H1 (cell line): ENCODE measurements at regions not wholly inside any gene's neighbourhood (a gene's known extent, or its start where the extent isn't known, plus 50 kb on each side); places are given as distances from the start of the nearest gene placed in this dataset.

Experiments used
- BCL11A ChIP-seq, 2 experiments: IDR thresholded peaks; one replicate each; pipeline ENCODE4 v1.6.1; 2011; ENCODE audit warnings: low read depth in 2 of 2, low read length in 2 of 2, mild to moderate bottlenecking in 2 of 2
- CHD7 ChIP-seq: fragments of 300-600 bp; sonication (generic); IDR thresholded peaks from 2 replicates; pipeline ENCODE4 v1.7.1; 2012; ENCODE audit warnings: low read length, moderate library complexity, mild to moderate bottlenecking, inconsistent platforms; ENCODE audit not compliant: insufficient replicate concordance
- E2F6 ChIP-seq: IDR thresholded peaks from 2 replicates; pipeline ENCODE4 v1.6.1; 2012; ENCODE audit warnings: inconsistent platforms
- JUND ChIP-seq: IDR thresholded peaks from 2 replicates; pipeline ENCODE4 v1.6.1; 2011; ENCODE audit warnings: mild to moderate bottlenecking, improper control_type of control experiment, low read length
- NANOG ChIP-seq: IDR thresholded peaks from 2 replicates; pipeline ENCODE4 v1.6.1; 2011; ENCODE audit warnings: low read length, low read depth, mild to moderate bottlenecking, inconsistent platforms; ENCODE audit not compliant: insufficient read depth, poor library complexity, severe bottlenecking
- RFX5 ChIP-seq: IDR thresholded peaks from 2 replicates; pipeline ENCODE4 v1.6.1; 2011; ENCODE audit warnings: low read depth, low read length, improper control_type of control experiment, borderline replicate concordance
- RXRA ChIP-seq: IDR thresholded peaks from 2 replicates; pipeline ENCODE4 v1.6.1; 2011; ENCODE audit warnings: low read depth, mild to moderate bottlenecking, low read length, moderate library complexity; ENCODE audit not compliant: insufficient read depth

- TF ChIP-seq CHD7 (no peak), RFX5 (no peak), BCL11A (IDR thresholded peaks at IDR 0.05; ENCODE audit: low read depth in 2 of 2, low read length in 2 of 2) (peak; percentile 77 to 89), JUND (no peak), NANOG (peak; percentile 59), RXRA (0 out of 2 replicates have a peak, but pooled peaks have one; percentile 21), E2F6 (peak; percentile 53)
- TF ChIP-seq, all 59 proteins: peak for 20
These were observed 280.5 kb downstream of the TBL1XR1 start (continued) for GRCh38 chr3:176916777-176917176.
